IMR-90 (cell line): ENCODE measurements at regions not wholly inside any gene's neighbourhood (a gene's known extent, or its start where the extent isn't known, plus 50 kb on each side); places are given as distances from the start of the nearest gene placed in this dataset.
A peak's percentile ranks its signal among the peaks of the same experiment; 100 is the strongest.

Experiments
- ATAC-seq: fragments of 200-7000 bp; cut with Tn5 transposase; 2 replicates; pipeline ENCODE4 v1.9.1; 2020; ENCODE audit warnings: low read depth, mild to moderate bottlenecking, moderate library complexity
- BruUV-seq: library from RNA; stranded (reverse); fragments of 400-500 nt; replicated peaks from 2 replicates; lab custom pipeline; 2021; lab: Mats Ljungman, UMichigan
- CTCF ChIA-PET: fragments of 300-600 bp; formaldehyde crosslinking; extraction: SDS; loops from one replicate; lab custom pipeline; 2021; ENCODE audit warnings: antibody characterized with exemption; lab: Yijun Ruan, JAX
- POLR2A ChIA-PET: fragments of 300-600 bp; sonication (Branson Sonifier 250); formaldehyde crosslinking; loops from one replicate; lab custom pipeline; 2022; ENCODE audit warnings: antibody characterized with exemption; ENCODE audit not compliant: unreplicated experiment; lab: Charles Lee
- DNase-seq: peaks from one replicate; pipeline ENCODE4 v3.0.0; 2013
- H2AFZ ChIP-seq: replicated peaks from 2 replicates; pipeline ENCODE3; 2013; ENCODE audit warnings: low read length, mild to moderate bottlenecking; ENCODE audit not compliant: poor library complexity
- H2AK5ac ChIP-seq: 2 replicates; pipeline ENCODE4 v1.6.1; 2013; ENCODE audit warnings: low read depth, low read length, inconsistent platforms
- H2AK9ac ChIP-seq: replicated peaks from 2 replicates; pipeline ENCODE3; 2013; ENCODE audit warnings: mild to moderate bottlenecking, low read depth, low read length, moderate library complexity; ENCODE audit not compliant: poor library complexity
- H2BK120ac ChIP-seq: 2 replicates; pipeline ENCODE4 v1.6.1; 2013; ENCODE audit warnings: low read depth, low read length, inconsistent platforms
- H2BK15ac ChIP-seq: 3 replicates; pipeline ENCODE4 v1.6.1; 2013; ENCODE audit warnings: low read depth, low read length, inconsistent platforms
- H2BK20ac ChIP-seq: 2 replicates; pipeline ENCODE4 v1.6.1; 2013; ENCODE audit warnings: low read depth, mild to moderate bottlenecking, inconsistent platforms, low read length, moderate library complexity
- H2BK5ac ChIP-seq: 2 replicates; pipeline ENCODE4 v1.6.1; 2013; ENCODE audit warnings: mild to moderate bottlenecking, low read depth, low read length, inconsistent platforms; ENCODE audit not compliant: poor library complexity, severe bottlenecking
- H3K14ac ChIP-seq: replicated peaks from 2 replicates; pipeline ENCODE4 v1.6.1; 2013; ENCODE audit warnings: low read depth, low read length, inconsistent platforms
- H3K18ac ChIP-seq: 2 replicates; pipeline ENCODE4 v1.6.1; 2013; ENCODE audit warnings: low read depth, low read length, control low read depth
- H3K23ac ChIP-seq: 2 replicates; pipeline ENCODE4 v1.6.1; 2013; ENCODE audit warnings: low read depth, low read length, inconsistent platforms
- H3K27ac ChIP-seq: 2 replicates; pipeline ENCODE4 v1.5.1; 2013; ENCODE audit warnings: mild to moderate bottlenecking, control low read depth, low read length; ENCODE audit not compliant: insufficient read depth
- H3K27me3 ChIP-seq: 2 replicates; pipeline ENCODE4 v1.6.1; 2013; ENCODE audit warnings: low read length; ENCODE audit not compliant: control insufficient read depth, insufficient read depth
- H3K36me3 ChIP-seq: 2 replicates; pipeline ENCODE4 v1.6.1; 2013; ENCODE audit warnings: low read length, mixed read lengths; ENCODE audit not compliant: control insufficient read depth, insufficient read depth
- H3K4ac ChIP-seq: 2 replicates; pipeline ENCODE4 v1.6.1; 2013; ENCODE audit warnings: low read depth, low read length, inconsistent platforms
- H3K4me1 ChIP-seq: 2 replicates; pipeline ENCODE4 v1.6.1; 2013; ENCODE audit warnings: low read length, mixed read lengths; ENCODE audit not compliant: control insufficient read depth, insufficient read depth
- H3K4me2 ChIP-seq: 2 replicates; pipeline ENCODE4 v1.6.1; 2013; ENCODE audit warnings: low read depth, mild to moderate bottlenecking, control low read depth, low read length, moderate library complexity
- H3K4me3 ChIP-seq: 2 replicates; pipeline ENCODE4 v1.5.1; 2013; ENCODE audit warnings: low read depth, mild to moderate bottlenecking, control low read depth, low read length, moderate library complexity; ENCODE audit not compliant: insufficient read depth
- H3K56ac ChIP-seq: 2 replicates; pipeline ENCODE4 v1.6.1; 2013; ENCODE audit warnings: low read length, inconsistent platforms; ENCODE audit not compliant: insufficient read depth; ENCODE audit errors: extremely low read depth
- H3K79me1 ChIP-seq, 2 experiments: 2 replicates each; pipeline ENCODE4 v1.6.1; 2013; ENCODE audit warnings: low read length in 2 of 2, inconsistent platforms in 1 of 2, low read depth in 1 of 2
- H3K9ac ChIP-seq: 2 replicates; pipeline ENCODE4 v1.6.1; 2013; ENCODE audit warnings: low read depth, low read length, control low read depth
- H3K9me1 ChIP-seq: 2 replicates; pipeline ENCODE4 v1.6.1; 2013; ENCODE audit warnings: low read length, inconsistent platforms; ENCODE audit not compliant: insufficient read depth
- H3K9me3 ChIP-seq: 2 replicates; pipeline ENCODE4 v1.6.1; 2013; ENCODE audit warnings: low read length; ENCODE audit not compliant: control insufficient read depth, insufficient read depth
- H4K20me1 ChIP-seq: 2 replicates; pipeline ENCODE4 v1.6.1; 2013; ENCODE audit warnings: low read length, inconsistent platforms; ENCODE audit not compliant: insufficient read depth
- H4K5ac ChIP-seq: 2 replicates; pipeline ENCODE4 v1.6.1; 2013; ENCODE audit warnings: mild to moderate bottlenecking, low read depth, low read length, control low read depth
- H4K8ac ChIP-seq, 2 experiments: 2 replicates each; pipeline ENCODE4 v1.6.1; 2013; ENCODE audit warnings: low read depth in 2 of 2, low read length in 2 of 2, control low read depth in 1 of 2, inconsistent platforms in 1 of 2
- H4K91ac ChIP-seq: 2 replicates; pipeline ENCODE4 v1.6.1; 2013; ENCODE audit warnings: low read depth, low read length, inconsistent platforms; ENCODE audit not compliant: insufficient read depth
- BHLHE40 ChIP-seq: fragments of 150-350 bp; IDR thresholded peaks from 2 replicates; pipeline ENCODE4 v1.6.1; 2016; ENCODE audit warnings: mild to moderate bottlenecking, low read depth, low read length
- CEBPB ChIP-seq: IDR thresholded peaks from 2 replicates; pipeline ENCODE4 v1.6.1; 2012; ENCODE audit warnings: low read depth, low read length, improper control_type of control experiment
- CHD1 ChIP-seq: IDR thresholded peaks from 2 replicates; pipeline ENCODE4 v1.6.1; 2012; ENCODE audit warnings: low read depth, low read length, improper control_type of control experiment
- FOS ChIP-seq: fragments of 150-350 bp; IDR thresholded peaks from 2 replicates; pipeline ENCODE4 v1.6.1; 2016; ENCODE audit warnings: low read depth, low read length
- MAFK ChIP-seq: IDR thresholded peaks from 2 replicates; pipeline ENCODE4 v1.6.1; 2012; ENCODE audit warnings: low read depth, low read length, improper control_type of control experiment
- MAZ ChIP-seq: IDR thresholded peaks from 2 replicates; pipeline ENCODE4 v1.6.1; 2012; ENCODE audit warnings: low read depth, mild to moderate bottlenecking, low read length, improper control_type of control experiment, moderate library complexity, borderline replicate concordance
- NFE2L2 ChIP-seq: fragments of 150-350 bp; IDR thresholded peaks from 2 replicates; pipeline ENCODE4 v1.6.1; 2016; ENCODE audit warnings: low read depth, mild to moderate bottlenecking, low read length
- POLR2A ChIP-seq: IDR thresholded peaks from 2 replicates; pipeline ENCODE4 v1.6.1; 2012; ENCODE audit warnings: mild to moderate bottlenecking, low read depth, low read length
- RAD21 ChIP-seq: IDR thresholded peaks from 2 replicates; pipeline ENCODE4 v1.6.1; 2012; ENCODE audit warnings: low read length, improper control_type of control experiment
- RCOR1 ChIP-seq: IDR thresholded peaks from 2 replicates; pipeline ENCODE4 v1.6.1; 2012; ENCODE audit warnings: mild to moderate bottlenecking, low read length, improper control_type of control experiment; ENCODE audit not compliant: insufficient replicate concordance
- RFX5 ChIP-seq: IDR thresholded peaks from 2 replicates; pipeline ENCODE4 v1.8.0; 2012; ENCODE audit warnings: low read depth, mild to moderate bottlenecking, low read length, moderate library complexity
- SMC3 ChIP-seq: fragments of 150-350 bp; IDR thresholded peaks from 2 replicates; pipeline ENCODE4 v1.6.1; 2016; ENCODE audit warnings: low read depth, mild to moderate bottlenecking, antibody characterized with exemption, low read length, moderate library complexity
- WGBS, 2 experiments: methylation state at CpG; one replicate each; pipeline versions ENCODE4 v1.1.5 to v1.1.7; 2013; ENCODE audit warnings: missing lambda C conversion rate in 2 of 2; ENCODE audit not compliant: insufficient read length in 1 of 2; ENCODE audit errors: extremely low coverage in 2 of 2; 5-methylcytosine and 5-hydroxymethylcytosine counted together
- dilution Hi-C: fragments of 300-500 bp; cut with HindIII; formaldehyde crosslinking; loops from one replicate; pipeline ENCODE4 v1.14.3; 2018; ENCODE audit warnings: low sequenced_read_pairs; ENCODE audit not compliant: unreplicated experiment
- in situ Hi-C: fragments of 300-500 bp; cut with MboI; formaldehyde crosslinking; loops from 3 replicates; pipeline ENCODE4 v1.14.3; 2019; ENCODE audit warnings: low sequenced_read_pairs, inconsistent platforms, mixed read lengths
- intact Hi-C: fragments of 100-400 bp; cut with micrococcal nuclease; formaldehyde crosslinking; loops from 2 replicates; pipeline ENCODE4 v1.10.0; 2022
- TF ChIP-seq, protein P1 (sequence below): fragments of 150-350 bp; IDR thresholded peaks from 2 replicates; pipeline ENCODE4 v1.6.1; 2016; ENCODE audit warnings: low read depth, mild to moderate bottlenecking, low read length, moderate library complexity, borderline replicate concordance

DNA sequence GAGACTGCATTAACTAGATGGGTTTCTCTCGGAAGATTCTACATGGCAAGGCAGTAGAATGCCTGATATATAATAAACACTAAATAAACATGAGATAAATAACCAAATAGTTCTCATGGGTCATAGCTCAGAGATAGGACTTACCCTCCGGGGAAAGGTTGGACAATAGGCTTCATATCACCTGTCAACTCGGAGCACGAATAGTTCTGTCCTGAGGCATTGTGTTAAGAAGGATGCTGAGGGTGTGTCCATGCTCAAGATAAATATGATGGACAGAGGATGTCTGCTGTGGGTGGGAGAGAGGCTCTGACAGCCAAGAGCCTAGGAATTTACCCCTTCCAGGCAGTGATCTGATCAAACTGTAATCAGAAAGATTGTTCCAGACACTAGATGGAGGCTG lies 474.0 kb downstream of the MIAT start:
- TF ChIP-seq CHD1 (no peak), RAD21 (no peak), RCOR1 (no peak), FOS (no peak), MAZ (no peak), POLR2A (no peak), BHLHE40 (no peak), NFE2L2 (no peak), RFX5 (no peak), SMC3 (no peak), CEBPB (no peak), MAFK (no peak)
- TF ChIP-seq, protein P1, sequence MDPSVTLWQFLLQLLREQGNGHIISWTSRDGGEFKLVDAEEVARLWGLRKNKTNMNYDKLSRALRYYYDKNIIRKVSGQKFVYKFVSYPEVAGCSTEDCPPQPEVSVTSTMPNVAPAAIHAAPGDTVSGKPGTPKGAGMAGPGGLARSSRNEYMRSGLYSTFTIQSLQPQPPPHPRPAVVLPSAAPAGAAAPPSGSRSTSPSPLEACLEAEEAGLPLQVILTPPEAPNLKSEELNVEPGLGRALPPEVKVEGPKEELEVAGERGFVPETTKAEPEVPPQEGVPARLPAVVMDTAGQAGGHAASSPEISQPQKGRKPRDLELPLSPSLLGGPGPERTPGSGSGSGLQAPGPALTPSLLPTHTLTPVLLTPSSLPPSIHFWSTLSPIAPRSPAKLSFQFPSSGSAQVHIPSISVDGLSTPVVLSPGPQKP = no peak
- CTCF ChIA-PET = no interaction called here
- Histone ChIP-seq H4K20me1 (no peaks in the 10 kb centered on the region), H4K91ac (no peak overlapping the region), H3K9me3 (no peaks in the 10 kb centered on the region), H3K9ac (no peak overlapping the region), H3K27ac (no peak overlapping the region), H3K23ac (no peak overlapping the region), H2BK5ac (no peak overlapping the region), H3K18ac (no peak overlapping the region), H3K14ac (no peak overlapping the region), H3K36me3 (no peaks in the 10 kb centered on the region), H2BK20ac (peak overlapping the region; percentile 29; the same call in 1 of the 2 replicates), H3K4ac (no peak overlapping the region), H4K8ac (no peak overlapping the region), H2AK5ac (peak overlapping the region; percentile 56), H2BK15ac (no peak overlapping the region), H4K5ac (no peak overlapping the region), H2AFZ (no peak overlapping the region), H3K4me1 (peaks cover 13% of the 10 kb centered on the region), H2BK120ac (no peak overlapping the region), H3K4me3 (no peak overlapping the region), H3K4me2 (no peak overlapping the region), H3K56ac (no peak overlapping the region), H3K79me1 (no peaks in the 10 kb centered on the region), H3K27me3 (peaks cover 13% of the 10 kb centered on the region), H3K9me1 (peaks cover 15% of the 10 kb centered on the region), H2AK9ac (no peak overlapping the region)
- dilution Hi-C loops (no loop called here), in situ Hi-C loops (no loop called here), intact Hi-C loops (no loop called here)
- ATAC-seq (no peak), DNase-seq (no peak)
- POLR2A ChIA-PET = no interaction called here
- 100% methylated on average over 1 of the region's 4 CpGs; no CpG with 5 or more reads in 1 of the 2 experiments for WGBS, 2 experiments
- BruUV-seq = no TSS peak
